GM23338 (cell line): ENCODE measurements at regions not wholly inside any gene's neighbourhood (a gene's known extent, or its start where the extent isn't known, plus 50 kb on each side); places are given as distances from the start of the nearest gene placed in this dataset.

ENCODE experiments used
- CREB1 ChIP-seq: fragments of 250-450 bp; sonication (Bioruptor Pico); IDR thresholded peaks from 2 replicates; pipeline ENCODE4 v1.5.0; 2020; ENCODE audit warnings: low read depth, mild to moderate bottlenecking, moderate library complexity
- CTCF ChIP-seq, 2 experiments: fragments of 200-600 bp in 1 of 2; sonication (generic) in 1 of 2; conservative IDR thresholded peaks; 2 replicates each; pipeline versions ENCODE4 v1.5.1 to v1.6.1; 2016 to 2017; ENCODE audit warnings: antibody characterized with exemption in 2 of 2, low read depth in 2 of 2, mild to moderate bottlenecking in 2 of 2, moderate library complexity in 1 of 2
- ETS1 ChIP-seq: IDR thresholded peaks from 2 replicates; pipeline ENCODE4 v1.6.1; 2016; ENCODE audit warnings: antibody characterized with exemption
- EZH2 ChIP-seq: fragments of 200-600 bp; sonication (generic); IDR thresholded peaks from one replicate; pipeline ENCODE4 v1.8.0; 2017; ENCODE audit warnings: antibody characterized with exemption, mild to moderate bottlenecking, low read depth; ENCODE audit not compliant: unreplicated experiment
- EZH2phosphoT487 ChIP-seq: fragments of 200-600 bp; sonication (generic); IDR thresholded peaks from one replicate; pipeline ENCODE4 v1.8.1; 2018; ENCODE audit warnings: antibody characterized with exemption; ENCODE audit not compliant: unreplicated experiment
- JUNB ChIP-seq: IDR thresholded peaks from one replicate; pipeline ENCODE4 v1.6.1; 2016; ENCODE audit warnings: antibody characterized with exemption; ENCODE audit not compliant: unreplicated experiment
- NANOG ChIP-seq: IDR thresholded peaks from 2 replicates; pipeline ENCODE4 v1.6.1; 2016; ENCODE audit warnings: antibody characterized with exemption, borderline replicate concordance
- POLR2AphosphoS5 ChIP-seq: IDR thresholded peaks from 2 replicates; pipeline ENCODE4 v1.6.1; 2016; ENCODE audit warnings: antibody characterized with exemption, low read depth
- REST ChIP-seq: IDR thresholded peaks from one replicate; pipeline ENCODE4 v1.6.1; 2018; ENCODE audit warnings: antibody characterized with exemption; ENCODE audit not compliant: unreplicated experiment
- STAT1 ChIP-seq: IDR thresholded peaks from one replicate; pipeline ENCODE4 v1.6.1; 2016; ENCODE audit warnings: antibody characterized with exemption; ENCODE audit not compliant: unreplicated experiment
- ZNF114 ChIP-seq: fragments of 250-450 bp; sonication (Bioruptor Pico); IDR thresholded peaks from 2 replicates; pipeline ENCODE4 v1.5.0; 2020; ENCODE audit warnings: mild to moderate bottlenecking, moderate library complexity
- ZNF462 ChIP-seq: fragments of 250-450 bp; sonication (Bioruptor Pico); IDR thresholded peaks from 2 replicates; pipeline ENCODE4 v1.5.0; 2020; ENCODE audit warnings: mild to moderate bottlenecking, moderate library complexity

GRCh38 chr3:22996920-22997571 lies 206.1 kb upstream of the UBE2E2 start:
- TF ChIP-seq JUNB (no peak), CTCF (conservative IDR thresholded peaks at IDR 0.05; ENCODE audit: low read depth in 2 of 2) (no peak), POLR2AphosphoS5 (no peak), EZH2 (no peak), EZH2phosphoT487 (no peak), REST (no peak), CREB1 (CRISPR knock-in tag) (no peak), ZNF114 (no peak), STAT1 (no peak), NANOG (no peak), ETS1 (no peak), ZNF462 (CRISPR knock-in tag) (no peak)
